Heart left ventricle (tissue), 16 donors: ENCODE measurements at regions not wholly inside any gene's neighbourhood (a gene's known extent, or its start where the extent isn't known, plus 50 kb on each side); places are given as distances from the start of the nearest gene placed in this dataset.

Source experiments
- ATAC-seq, 4 donors: fragments of 200-7000 bp; cut with Tn5 transposase; one replicate each; pipeline ENCODE4 v1.9.1; 2020 to 2022; ENCODE audit warnings: moderate library complexity in 4 of 4, mild to moderate bottlenecking in 3 of 4, moderate number of reproducible peaks in 1 of 4
- DNase-seq, 5 donors: peaks; one replicate each; pipeline ENCODE4 v3.0.0-alpha.2; 2020
- H3K27ac ChIP-seq, 12 donors: fragments of 200-600 bp; sonication (generic) in 4 of 12; one replicate each; pipeline versions ENCODE4 v1.5.0 to v1.8.0; 2016 to 2022; ENCODE audit warnings: mild to moderate bottlenecking in 2 of 12
- H3K27me3 ChIP-seq, 9 donors: fragments of 200-600 bp; sonication (generic) in 2 of 9; one replicate each; pipeline versions ENCODE4 v1.5.1 to v1.8.0; 2016 to 2022; ENCODE audit warnings: mild to moderate bottlenecking in 3 of 9
- H3K36me3 ChIP-seq, 9 donors: fragments of 200-600 bp; sonication (generic) in 2 of 9; one replicate each; pipeline versions ENCODE4 v1.5.0 to v1.8.0; 2018 to 2022; ENCODE audit warnings: mild to moderate bottlenecking in 2 of 9
- H3K4me1 ChIP-seq, 12 donors: fragments of 200-600 bp; sonication (generic) in 4 of 12; one replicate each; pipeline versions ENCODE4 v1.5.0 to v1.8.0; 2016 to 2022; ENCODE audit warnings: mild to moderate bottlenecking in 3 of 12
- H3K4me3 ChIP-seq, 12 donors: fragments of 200-600 bp; sonication (generic) in 4 of 12; one replicate each; pipeline versions ENCODE4 v1.5.0 to v1.8.0; 2017 to 2022; ENCODE audit warnings: mild to moderate bottlenecking in 9 of 12, moderate library complexity in 4 of 12
- H3K9me3 ChIP-seq, 12 donors: fragments of 200-600 bp; sonication (generic) in 4 of 12; one replicate each; pipeline versions ENCODE4 v1.5.0 to v1.8.0; 2016 to 2022; ENCODE audit warnings: mild to moderate bottlenecking in 1 of 12
- POLR2A ChIP-seq, 2 donors: fragments of 450-650 bp; IDR thresholded peaks; one replicate each; pipeline ENCODE4 v1.6.1; 2017; ENCODE audit warnings: antibody characterized with exemption in 2 of 2, mild to moderate bottlenecking in 2 of 2, moderate library complexity in 2 of 2
- WGBS, 4 donors: extraction: QIAGEN DNeasy Blood & Tissue Kit in 2 of 4; methylation state at CpG; one replicate each; pipeline versions ENCODE4 v1.1.5 to v1.1.7; 2013 to 2018; 5-methylcytosine and 5-hydroxymethylcytosine counted together
- intact Hi-C, 10 donors: fragments of 100-400 bp; cut with DNase I; formaldehyde crosslinking; loops; one replicate each; pipeline versions ENCODE4 v1.11.1 to v1.14.2; 2022
- TF ChIP-seq, protein P1 (sequence below), 12 donors: fragments of 200-600 bp; sonication (generic) in 4 of 12; IDR thresholded peaks; one replicate each; pipeline versions ENCODE4 v1.5.0 to v1.8.0; 2018 to 2022; ENCODE audit warnings: antibody characterized with exemption in 12 of 12, mild to moderate bottlenecking in 5 of 12
- donor health status: ischemic (EF 13 %, LVEDD 7.1; RV severe dilation, severe dysfunction).
- donor health status: healthy with polysubstance abuse.
- donor health status: DM: no; HTN: yes; CAD: no.
- donor health status: DM: no; HTN: no; CAD: no.
- donor health status: ischemic (EF 25% LVEDD 6.9; RV normal size, moderate dysfunction).
- donor health status: ischemic (EF 25% LVEDD 5.7; RV mildly dilated, moderate dysfunction).
- donor health status: healthy.
- donor health status: DM: yes; HTN: yes; CAD: no.
- donor health status: ischemic (EF 35%, LVEDD 5.7; RV mildly dilated, moderate dysfunction).
- donor health status: nonischemic (EF 11% LVEDD 7.7; RV severe dilation, severe dysfunction).
- donor health status: DM: yes; HTN: yes; CAD: no.
- donor health status: PGD.
- donor health status: ischemic (EF 29% LVEDD 5.4; RV normal size, mild dysfunction).
- donor health status: nonischemic (EF 23%, LVEDD 6.1; RV moderate dilation, normal function).

DNA sequence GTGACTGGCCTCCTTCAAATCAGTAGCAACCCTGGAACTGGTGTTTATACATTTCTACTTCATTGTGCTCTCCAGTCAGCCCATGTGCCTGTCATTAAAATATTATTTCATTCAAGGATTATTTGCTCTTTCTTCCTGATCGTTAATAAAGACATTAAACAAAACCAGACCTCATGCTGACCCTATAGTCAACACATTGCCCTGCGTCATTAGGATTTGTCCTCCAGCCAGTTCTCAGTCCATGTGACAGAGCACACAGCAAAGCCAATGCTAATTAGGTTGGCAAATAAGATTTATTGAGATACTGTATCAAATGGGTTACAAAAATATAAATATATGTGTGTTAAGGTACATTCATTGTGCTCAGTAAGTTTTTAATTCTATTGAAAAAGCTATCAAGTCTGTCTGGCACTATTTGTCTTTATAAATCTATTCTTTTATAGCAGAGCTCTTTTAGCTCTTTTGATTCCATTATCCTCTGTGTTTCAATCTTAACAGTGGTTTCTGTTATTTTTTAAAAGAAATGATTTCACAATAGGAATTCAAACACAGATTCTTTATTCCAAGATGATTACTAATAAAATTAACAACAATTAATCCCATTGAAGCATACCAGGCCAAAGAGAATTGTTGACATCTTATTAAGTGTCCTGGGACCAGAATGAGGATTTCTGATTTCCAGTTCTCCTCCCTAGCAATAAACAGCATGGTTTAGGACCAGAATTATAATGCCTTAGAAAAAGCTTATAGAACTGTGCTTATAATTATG is 209.4 kb upstream of the RGMB start:
- 55 to 75% (median 71%) methylated on average over 2 of the region's 2 CpGs for WGBS, 4 donors
- DNase-seq (no peak), ATAC-seq (no peak)
- intact Hi-C loops: no loop called here
- no peaks in the 10 kb centered on the region for H3K27me3 ChIP-seq
- H3K27ac ChIP-seq: no peak overlapping the region
- TF ChIP-seq POLR2A (IDR thresholded peaks at IDR 0.05): no peak
- TF ChIP-seq, protein P1, sequence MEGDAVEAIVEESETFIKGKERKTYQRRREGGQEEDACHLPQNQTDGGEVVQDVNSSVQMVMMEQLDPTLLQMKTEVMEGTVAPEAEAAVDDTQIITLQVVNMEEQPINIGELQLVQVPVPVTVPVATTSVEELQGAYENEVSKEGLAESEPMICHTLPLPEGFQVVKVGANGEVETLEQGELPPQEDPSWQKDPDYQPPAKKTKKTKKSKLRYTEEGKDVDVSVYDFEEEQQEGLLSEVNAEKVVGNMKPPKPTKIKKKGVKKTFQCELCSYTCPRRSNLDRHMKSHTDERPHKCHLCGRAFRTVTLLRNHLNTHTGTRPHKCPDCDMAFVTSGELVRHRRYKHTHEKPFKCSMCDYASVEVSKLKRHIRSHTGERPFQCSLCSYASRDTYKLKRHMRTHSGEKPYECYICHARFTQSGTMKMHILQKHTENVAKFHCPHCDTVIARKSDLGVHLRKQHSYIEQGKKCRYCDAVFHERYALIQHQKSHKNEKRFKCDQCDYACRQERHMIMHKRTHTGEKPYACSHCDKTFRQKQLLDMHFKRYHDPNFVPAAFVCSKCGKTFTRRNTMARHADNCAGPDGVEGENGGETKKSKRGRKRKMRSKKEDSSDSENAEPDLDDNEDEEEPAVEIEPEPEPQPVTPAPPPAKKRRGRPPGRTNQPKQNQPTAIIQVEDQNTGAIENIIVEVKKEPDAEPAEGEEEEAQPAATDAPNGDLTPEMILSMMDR (IDR thresholded peaks at IDR 0.05): no peak
- no peaks in the 10 kb centered on the region for H3K36me3 ChIP-seq
- H3K9me3 ChIP-seq: no peaks in the 10 kb centered on the region
- H3K4me3 ChIP-seq: no peak overlapping the region
- no peaks in the 10 kb centered on the region for H3K4me1 ChIP-seq

DNA sequence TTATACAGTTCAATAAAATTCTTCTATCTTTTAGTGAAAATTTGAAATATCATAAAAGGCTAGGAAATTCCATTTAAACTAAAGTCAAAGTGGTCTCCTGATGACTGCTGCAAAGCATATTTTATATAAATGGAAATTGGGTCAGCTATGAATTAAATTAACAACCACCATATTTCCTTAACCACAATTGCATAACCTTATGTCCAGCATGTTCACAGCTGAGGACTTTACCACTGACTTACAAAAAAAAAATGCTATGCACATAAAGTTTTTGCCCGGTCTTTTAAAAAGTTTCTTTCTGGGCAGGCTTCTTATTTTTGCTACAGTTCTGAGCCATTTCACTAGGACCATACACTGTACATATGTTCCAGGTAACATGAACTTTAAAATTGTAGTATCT is 208.6 kb upstream of the RGMB start:
- no peak for TF ChIP-seq POLR2A (IDR thresholded peaks at IDR 0.05)
- TF ChIP-seq, protein P1 (IDR thresholded peaks at IDR 0.05): no peak
- Histone ChIP-seq H3K9me3 (no peaks in the 10 kb centered on the region), H3K4me3 (no peak overlapping the region), H3K27ac (no peak overlapping the region), H3K36me3 (no peaks in the 10 kb centered on the region), H3K4me1 (no peaks in the 10 kb centered on the region), H3K27me3 (no peaks in the 10 kb centered on the region)
- intact Hi-C loops: no loop called here
- DNase-seq: no peak
- no peak for ATAC-seq
- 88 to 94% (median 91%) methylated on average over 1 of the region's 1 CpG for WGBS, 4 donors

DNA sequence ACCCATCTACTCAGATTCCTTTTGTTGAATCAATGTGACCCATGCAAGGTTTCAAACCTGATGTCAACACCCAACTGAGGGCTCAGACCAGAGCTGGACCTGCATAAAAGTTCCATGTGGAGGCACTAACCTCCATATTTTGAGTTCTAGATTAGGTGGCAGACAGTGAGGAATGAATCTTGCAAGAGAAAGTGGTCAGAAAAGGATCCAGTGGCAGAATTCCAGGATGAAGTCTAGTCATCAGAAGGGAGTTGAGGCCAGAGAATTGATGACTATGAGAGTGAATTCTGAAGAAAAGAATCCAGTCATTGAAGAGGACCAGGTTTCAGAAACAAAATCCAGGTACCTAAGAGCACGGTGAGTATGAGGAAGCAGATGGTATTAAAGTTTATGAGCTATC is 205.1 kb upstream of the RGMB start:
- no peaks in the 10 kb centered on the region for H3K27me3 ChIP-seq
- no peaks in the 10 kb centered on the region for H3K36me3 ChIP-seq
- WGBS, 4 donors: 77 to 84% (median 81%) methylated on average over 1 of the region's 1 CpG

GRCh38 chr5:98569288-98569687 is 204.2 kb upstream of the RGMB start:
- no peak overlapping the region for H3K27ac ChIP-seq
- TF ChIP-seq, protein P1 (IDR thresholded peaks at IDR 0.05): no peak
- no peak for TF ChIP-seq POLR2A (IDR thresholded peaks at IDR 0.05)
- WGBS, 4 donors: 85 to 91% (median 89%) methylated on average over 4 of the region's 4 CpGs
- no peak overlapping the region for H3K4me3 ChIP-seq
- ATAC-seq (no peak), DNase-seq (no peak)
- H3K27me3 ChIP-seq: no peaks in the 10 kb centered on the region
- intact Hi-C loops: no loop called here
- H3K9me3 ChIP-seq: peaks cover 0 to 3% (median 0%) of the 10 kb centered on the region in 12 donors
- H3K36me3 ChIP-seq: no peaks in the 10 kb centered on the region
- H3K4me1 ChIP-seq: no peaks in the 10 kb centered on the region

More for the DNA sequence above, 205.1 kb upstream of the RGMB start:
- peaks cover 0 to 3% (median 0%) of the 10 kb centered on the region in 12 donors for H3K9me3 ChIP-seq
- no peak for TF ChIP-seq POLR2A (IDR thresholded peaks at IDR 0.05)
- TF ChIP-seq, protein P1 (IDR thresholded peaks at IDR 0.05): no peak
- no peak overlapping the region for H3K27ac ChIP-seq
- intact Hi-C loops: no loop called here
- no peak for DNase-seq
- no peaks in the 10 kb centered on the region for H3K4me1 ChIP-seq
- no peak overlapping the region for H3K4me3 ChIP-seq
- ATAC-seq: no peak
